NCI-H82 (cell line): ENCODE measurements at regions not wholly inside any gene's neighbourhood (a gene's known extent, or its start where the extent isn't known, plus 50 kb on each side); places are given as distances from the start of the nearest gene placed in this dataset.

ENCODE experiments used
- DNase-seq: peaks from one replicate; lab custom pipeline; 2025; lab: John Stamatoyannopoulos, UW

DNA sequence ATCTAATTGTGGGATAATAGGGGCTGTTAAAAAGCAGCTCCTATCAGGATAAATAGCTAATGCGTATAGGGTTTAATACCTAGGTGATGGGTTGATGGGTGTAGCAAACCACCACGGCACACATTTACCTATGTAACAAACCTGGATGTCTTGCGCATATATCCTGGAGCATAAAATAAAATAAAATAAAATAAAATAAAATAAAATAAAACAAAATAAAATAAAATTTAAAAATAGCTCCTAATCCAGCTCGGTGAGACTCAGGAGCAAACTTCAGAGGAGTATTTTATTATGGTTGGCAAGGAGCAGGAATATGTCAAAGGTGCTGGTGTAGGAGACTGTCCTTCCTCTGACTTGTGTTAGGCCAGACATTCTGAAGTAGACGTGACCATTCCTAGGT is 721.0 kb downstream of the BCL11B start:
- no peak for DNase-seq

DNA sequence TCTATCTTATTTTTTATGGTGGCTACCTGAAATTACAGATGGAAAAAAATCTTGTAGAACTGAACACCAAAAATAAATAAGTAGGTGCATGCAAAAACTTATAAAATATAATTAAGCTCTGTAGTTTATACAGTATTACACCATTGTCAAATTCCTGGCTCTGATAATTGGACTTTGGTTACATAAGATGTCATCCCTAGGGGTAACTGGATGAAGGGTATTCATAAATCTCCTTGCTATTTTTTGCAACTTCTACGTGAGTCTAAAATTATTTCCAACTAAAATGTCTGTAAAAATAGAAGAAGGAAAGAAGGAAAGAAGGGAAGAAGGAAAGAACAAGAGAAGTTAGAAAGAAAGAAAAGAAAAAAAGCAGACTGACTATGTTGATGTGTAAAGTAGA is 716.6 kb downstream of the BCL11B start:
- no peak for DNase-seq

- peak; percentile 56 for DNase-seq
Observed at GRCh38 chr14:98564006-98564405, 708.0 kb downstream of the BCL11B start.

DNA sequence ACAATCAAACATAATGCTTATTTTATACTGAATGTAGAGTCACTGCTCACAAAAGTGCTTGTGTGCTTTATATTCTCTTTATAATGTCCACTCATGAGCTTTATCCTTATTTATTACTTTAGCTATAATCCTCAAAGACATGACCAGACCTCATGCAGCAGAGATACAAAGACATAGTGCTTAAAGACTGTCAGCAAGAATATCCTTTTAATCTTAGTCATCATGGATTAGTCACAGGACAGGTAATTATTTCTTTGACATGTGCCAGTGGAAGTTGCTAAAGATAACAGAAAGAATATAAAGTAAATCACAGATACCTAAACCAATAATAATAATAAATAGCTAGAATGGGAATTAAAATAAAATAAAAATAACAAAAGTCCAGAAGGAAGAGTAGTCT is 707.5 kb downstream of the BCL11B start:
- DNase-seq: peak; percentile 74

- no peak for DNase-seq
Observed at GRCh38 chr14:98571104-98571503, 700.9 kb downstream of the BCL11B start.

- no peak for DNase-seq
Observed at GRCh38 chr14:98573082-98573481, 698.9 kb downstream of the BCL11B start.

- DNase-seq: no peak
Observed at GRCh38 chr14:98576463-98576862, 695.5 kb downstream of the BCL11B start.

- DNase-seq: no peak
Observed at GRCh38 chr14:98578204-98578603, 693.8 kb downstream of the BCL11B start.

DNA sequence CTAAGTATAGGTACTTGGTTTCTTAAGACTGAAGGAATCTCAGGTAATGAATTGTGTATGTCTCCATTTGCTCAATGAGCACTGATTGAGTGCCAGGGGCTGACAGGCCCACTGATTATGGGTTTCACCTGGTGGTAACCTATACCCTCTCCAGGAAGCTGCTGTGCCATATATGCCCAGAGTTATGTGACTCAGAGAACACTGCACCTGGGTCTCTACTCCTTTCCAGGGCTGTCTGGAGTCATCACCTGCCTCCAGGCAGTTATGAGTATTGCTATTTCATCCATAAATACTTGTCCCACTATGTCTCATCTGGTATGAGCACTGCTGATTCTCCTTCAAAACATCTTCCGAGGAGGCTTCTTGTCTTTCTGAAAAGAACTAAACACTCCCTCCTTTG is 692.9 kb downstream of the BCL11B start:
- DNase-seq: no peak

- DNase-seq: no peak
Observed at GRCh38 chr14:98580131-98580678, 691.8 kb downstream of the BCL11B start.

DNA sequence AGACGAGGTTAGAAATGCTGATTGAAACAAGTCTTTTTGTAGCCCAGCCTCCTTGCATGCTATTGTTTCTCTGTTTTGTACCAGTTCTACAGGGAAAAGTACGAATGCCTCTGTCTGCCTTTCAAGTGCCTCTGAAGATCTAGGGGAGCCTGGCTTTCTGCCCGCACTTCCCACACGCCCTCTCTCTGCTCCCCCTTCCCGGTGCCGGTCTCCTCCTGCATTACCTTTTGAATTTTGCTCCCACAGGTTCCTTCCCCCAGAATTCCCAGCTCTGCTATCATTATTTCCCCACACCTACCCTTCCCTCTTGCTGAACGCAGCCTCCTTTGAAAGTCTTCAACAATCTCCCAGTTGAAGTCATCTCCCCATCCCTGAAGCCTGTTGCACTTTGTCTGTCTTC is 689.7 kb downstream of the BCL11B start:
- DNase-seq: peak; percentile 73

- DNase-seq: no peak
Observed at GRCh38 chr14:98591161-98591560, 680.8 kb downstream of the BCL11B start.

- DNase-seq: peak; percentile 10
Observed at GRCh38 chr14:98592611-98593170, 679.3 kb downstream of the BCL11B start.

DNA sequence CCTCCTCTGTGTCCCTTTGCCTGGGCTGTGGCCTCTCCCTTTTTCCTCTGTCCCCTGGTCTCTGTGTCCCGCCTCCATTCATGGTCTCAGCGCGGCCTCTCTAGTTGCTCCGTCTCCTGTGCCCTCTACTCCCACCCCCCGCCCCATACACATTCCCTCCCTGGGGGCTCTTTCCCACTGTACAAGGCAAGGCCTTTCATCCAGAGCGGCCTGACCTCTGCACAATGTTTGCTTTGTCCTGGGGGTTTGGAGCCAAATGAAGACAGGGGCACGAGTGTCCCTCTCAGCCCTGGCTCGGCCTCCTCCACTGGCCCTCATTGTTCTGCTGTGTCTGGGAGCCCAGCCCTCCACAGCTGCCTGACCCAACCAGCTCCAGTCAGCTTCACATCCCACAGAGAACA is 678.6 kb downstream of the BCL11B start:
- no peak for DNase-seq

GRCh38 chr14:98594156-98594555 is 677.8 kb downstream of the BCL11B start:
- DNase-seq: no peak

GRCh38 chr14:98598576-98598975 is 673.4 kb downstream of the BCL11B start:
- no peak for DNase-seq

GRCh38 chr14:98599082-98599481 is 672.9 kb downstream of the BCL11B start:
- peak; percentile 77 for DNase-seq

GRCh38 chr14:98602983-98603382 is 669.0 kb downstream of the BCL11B start:
- DNase-seq: no peak

DNA sequence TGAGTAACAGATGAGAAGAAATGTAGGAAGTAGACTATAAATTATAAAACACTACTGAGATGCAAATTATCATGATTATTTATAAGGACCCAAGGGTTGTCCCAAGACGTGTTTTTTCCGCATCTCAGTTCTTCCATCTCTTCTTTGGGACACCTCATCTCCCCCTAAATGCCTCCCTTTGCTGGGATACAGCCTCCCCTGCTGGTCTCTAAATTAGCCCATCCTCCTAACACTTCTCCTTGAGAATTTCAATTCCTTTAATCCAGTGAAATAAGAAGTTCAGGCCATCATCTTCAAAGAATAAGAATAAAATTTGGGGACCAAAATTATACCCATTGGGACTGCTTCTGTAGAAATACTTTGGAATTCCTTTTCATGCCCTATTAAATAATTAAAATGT is 667.0 kb downstream of the BCL11B start:
- no peak for DNase-seq

- DNase-seq: no peak
Observed at GRCh38 chr14:98606041-98606640, 665.9 kb downstream of the BCL11B start.

GRCh38 chr14:98606816-98607215 is 665.2 kb downstream of the BCL11B start:
- no peak for DNase-seq

GRCh38 chr14:98607341-98607910 is 664.6 kb downstream of the BCL11B start:
- DNase-seq: no peak
